ENCODE measurements at regions not wholly inside any gene's neighbourhood (a gene's known extent, or its start where the extent isn't known, plus 50 kb on each side); places are given as distances from the start of the nearest gene placed in this dataset.

DNA sequence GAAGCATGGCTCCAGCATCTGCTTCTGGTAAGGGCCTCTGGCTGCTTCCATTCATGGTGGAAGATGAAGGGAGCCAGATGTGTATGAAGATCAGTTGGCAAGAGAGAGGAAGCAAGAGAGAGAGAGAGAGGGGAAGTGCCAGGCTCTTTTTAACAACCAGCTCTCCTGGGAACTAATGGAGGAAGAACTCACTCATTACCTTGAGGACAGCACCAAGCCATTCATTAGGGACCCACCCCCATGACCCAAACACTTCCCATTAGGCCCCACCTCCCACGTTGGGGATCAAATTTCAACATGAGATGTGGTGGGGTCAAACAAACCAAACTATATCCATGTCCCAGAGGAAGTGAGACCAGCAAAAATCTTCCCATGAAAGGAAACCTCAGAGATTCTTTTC is 124.8 kb upstream of the SIX2 start:
- Histone ChIP-seq H3K4me3 (no peak overlapping the region), H3K9me3 (no peaks in the 10 kb centered on the region), H3K27me3 (no peaks in the 10 kb centered on the region), H3K36me3 (no peaks in the 10 kb centered on the region), H3K4me1 (no peaks in the 10 kb centered on the region), H3K27ac (no peak overlapping the region)
- TF ChIP-seq POLR2A (IDR thresholded peaks at IDR 0.05) (no peak), CTCF (IDR thresholded peaks at IDR 0.05) (no peak)
- no peak for DNase-seq

GRCh38 chr2:45132551-45132950 is 123.3 kb upstream of the SIX2 start:
- no peak for DNase-seq
- H3K4me3 ChIP-seq: no peak overlapping the region
- no peak overlapping the region for H3K27ac ChIP-seq
- H3K4me1 ChIP-seq: no peaks in the 10 kb centered on the region
- H3K9me3 ChIP-seq: no peaks in the 10 kb centered on the region
- H3K36me3 ChIP-seq: no peaks in the 10 kb centered on the region
- TF ChIP-seq POLR2A (IDR thresholded peaks at IDR 0.05) (no peak), CTCF (IDR thresholded peaks at IDR 0.05) (no peak)
- no peaks in the 10 kb centered on the region for H3K27me3 ChIP-seq

DNA sequence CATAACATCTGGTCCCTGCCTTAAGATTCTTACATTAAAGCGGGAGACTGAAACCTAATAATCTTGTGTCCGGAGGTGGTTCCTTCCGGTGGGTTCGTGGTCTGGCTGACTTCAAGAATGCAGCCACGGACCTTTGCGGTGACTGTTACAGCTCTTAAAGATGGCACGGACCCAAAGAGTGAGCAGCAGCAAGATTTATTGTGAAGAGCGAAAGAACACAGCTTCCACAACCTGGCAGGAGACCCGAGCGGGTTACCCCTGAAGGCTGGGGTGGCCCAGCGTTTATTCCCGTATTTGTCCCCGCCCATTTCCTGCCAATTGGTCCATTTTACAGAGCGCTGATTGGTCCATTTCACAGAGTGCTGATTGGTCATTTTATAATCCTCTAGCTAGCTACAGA is 122.3 kb upstream of the SIX2 start:
- H3K27ac ChIP-seq: no peak overlapping the region
- H3K27me3 ChIP-seq: no peaks in the 10 kb centered on the region
- DNase-seq: no peak

DNA sequence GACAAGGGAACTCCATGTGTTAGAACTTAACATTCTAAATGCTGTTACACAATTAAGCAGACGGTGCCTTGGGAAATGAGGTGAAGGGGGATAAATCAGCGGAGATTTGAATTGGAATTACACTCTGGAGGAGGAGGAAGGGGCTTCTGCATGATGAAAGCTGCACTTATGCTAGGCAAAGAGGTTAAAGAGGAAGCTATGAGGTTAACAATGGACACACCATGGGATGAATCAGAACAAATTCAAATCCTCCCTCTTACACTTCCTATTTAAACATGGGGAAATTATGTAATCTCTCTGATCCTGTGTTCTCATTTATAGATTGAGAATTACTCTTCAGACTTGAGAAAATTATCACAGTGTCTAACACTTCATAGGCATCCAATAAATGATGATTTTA is 121.5 kb upstream of the SIX2 start:
- H3K36me3 ChIP-seq: no peaks in the 10 kb centered on the region
- H3K27me3 ChIP-seq: no peaks in the 10 kb centered on the region
- no peak overlapping the region for H3K4me3 ChIP-seq
- H3K4me1 ChIP-seq: no peaks in the 10 kb centered on the region
- TF ChIP-seq CTCF (IDR thresholded peaks at IDR 0.05): no peak
- TF ChIP-seq POLR2A (IDR thresholded peaks at IDR 0.05): no peak
- H3K9me3 ChIP-seq: no peaks in the 10 kb centered on the region
- DNase-seq: no peak
- H3K27ac ChIP-seq: no peak overlapping the region

More for the DNA sequence above, 122.3 kb upstream of the SIX2 start:
- Histone ChIP-seq H3K4me1 (no peaks in the 10 kb centered on the region), H3K36me3 (no peaks in the 10 kb centered on the region), H3K4me3 (no peak overlapping the region), H3K9me3 (no peaks in the 10 kb centered on the region)
- TF ChIP-seq POLR2A (IDR thresholded peaks at IDR 0.05) (no peak), CTCF (IDR thresholded peaks at IDR 0.05) (no peak)

GRCh38 chr2:45128580-45128997 is 119.3 kb upstream of the SIX2 start:
- Histone ChIP-seq H3K9me3 (no peaks in the 10 kb centered on the region), H3K36me3 (no peaks in the 10 kb centered on the region), H3K4me1 (no peaks in the 10 kb centered on the region), H3K4me3 (no peak overlapping the region), H3K27ac (no peak overlapping the region), H3K27me3 (no peaks in the 10 kb centered on the region)
- no peak for DNase-seq
- TF ChIP-seq CTCF (IDR thresholded peaks at IDR 0.05) (no peak), POLR2A (IDR thresholded peaks at IDR 0.05) (no peak)

- Histone ChIP-seq H3K36me3 (no peaks in the 10 kb centered on the region), H3K4me3 (no peak overlapping the region), H3K27me3 (no peaks in the 10 kb centered on the region), H3K4me1 (no peaks in the 10 kb centered on the region), H3K9me3 (no peaks in the 10 kb centered on the region), H3K27ac (no peak overlapping the region)
- TF ChIP-seq CTCF (IDR thresholded peaks at IDR 0.05) (no peak), POLR2A (IDR thresholded peaks at IDR 0.05) (no peak)
- DNase-seq: no peak
Measured at GRCh38 chr2:45127891-45128290, 118.6 kb upstream of the SIX2 start.
